AG09309 (cell line): ENCODE measurements at regions not wholly inside any gene's neighbourhood (a gene's known extent, or its start where the extent isn't known, plus 50 kb on each side); places are given as distances from the start of the nearest gene placed in this dataset.

Source experiments
- DNase-seq: peaks from one replicate; pipeline ENCODE4 v3.0.0-alpha.2; 2010; ENCODE audit warnings: low read depth
- H3K4me3 ChIP-seq: 2 replicates; pipeline ENCODE4 v1.5.1; 2011; ENCODE audit warnings: mild to moderate bottlenecking, low read depth, low read length, moderate library complexity; ENCODE audit not compliant: control insufficient read depth
- CTCF ChIP-seq: IDR thresholded peaks from 2 replicates; pipeline ENCODE4 v1.5.1; 2011; ENCODE audit warnings: mild to moderate bottlenecking, low read depth, low read length, inconsistent platforms; ENCODE audit not compliant: insufficient read depth, control insufficient read depth; ENCODE audit errors: missing control alignments

- DNase-seq: no peak
- no peak overlapping the region for H3K4me3 ChIP-seq
- no peak for TF ChIP-seq CTCF
These were observed 91.0 kb upstream of the GRIK3 start for GRCh38 chr1:37125295-37125694.

- TF ChIP-seq CTCF: no peak
- H3K4me3 ChIP-seq: no peak overlapping the region
These were observed 93.0 kb upstream of the GRIK3 start for GRCh38 chr1:37127254-37127748.

GRCh38 chr1:37128091-37128490 is 93.8 kb upstream of the GRIK3 start:
- DNase-seq: no peak
- no peak overlapping the region for H3K4me3 ChIP-seq
- TF ChIP-seq CTCF: no peak

More at GRCh38 chr1:37127254-37127748, 93.0 kb upstream of the GRIK3 start:
- no peak for DNase-seq

GRCh38 chr1:37130221-37130948 is 96.1 kb upstream of the GRIK3 start:
- no peak overlapping the region for H3K4me3 ChIP-seq
- no peak for TF ChIP-seq CTCF
- DNase-seq: no peak

- TF ChIP-seq CTCF: no peak
- no peak for DNase-seq
- H3K4me3 ChIP-seq: no peak overlapping the region
These were observed 97.0 kb upstream of the GRIK3 start for GRCh38 chr1:37131281-37131680.

- DNase-seq: no peak
- H3K4me3 ChIP-seq: no peak overlapping the region
- TF ChIP-seq CTCF: no peak
These were observed 99.2 kb upstream of the GRIK3 start for GRCh38 chr1:37133276-37134145.
